HG03565 (cell line): ENCODE measurements at regions not wholly inside any gene's neighbourhood (a gene's known extent, or its start where the extent isn't known, plus 50 kb on each side); places are given as distances from the start of the nearest gene placed in this dataset.
"Not testable (repeated sequence)": the region's sequence is repeated elsewhere in the genome, so short reads cannot be mapped to it uniquely, and the experiment has no call there.

Experiments
- ATAC-seq: cut with Tn5 transposase; IDR thresholded peaks from one replicate; pipeline ENCODE4 v1.9.1; 2021; ENCODE audit warnings: mild to moderate bottlenecking, moderate library complexity; ENCODE audit not compliant: unreplicated experiment

DNA sequence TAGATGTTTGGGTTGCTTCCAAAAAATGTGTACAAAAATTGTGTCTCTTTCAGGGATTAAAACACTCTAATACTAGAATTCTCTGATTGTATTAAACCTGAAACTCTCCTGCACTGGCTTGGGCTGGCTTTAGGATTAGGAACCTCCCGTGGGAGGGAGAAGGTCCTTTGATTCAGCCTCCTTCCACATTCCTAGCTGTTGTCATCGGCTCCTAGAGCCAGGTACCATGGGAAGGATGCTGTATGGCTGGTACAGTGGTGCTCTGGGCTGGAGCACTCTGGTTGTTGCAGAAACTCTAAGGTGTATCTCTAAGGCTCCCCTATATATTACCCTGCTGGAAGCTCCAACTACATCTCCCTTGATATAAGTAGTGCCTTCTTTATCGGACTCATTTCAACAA, 245.2 kb upstream of the FOXK1 start:
- no peak for ATAC-seq

DNA sequence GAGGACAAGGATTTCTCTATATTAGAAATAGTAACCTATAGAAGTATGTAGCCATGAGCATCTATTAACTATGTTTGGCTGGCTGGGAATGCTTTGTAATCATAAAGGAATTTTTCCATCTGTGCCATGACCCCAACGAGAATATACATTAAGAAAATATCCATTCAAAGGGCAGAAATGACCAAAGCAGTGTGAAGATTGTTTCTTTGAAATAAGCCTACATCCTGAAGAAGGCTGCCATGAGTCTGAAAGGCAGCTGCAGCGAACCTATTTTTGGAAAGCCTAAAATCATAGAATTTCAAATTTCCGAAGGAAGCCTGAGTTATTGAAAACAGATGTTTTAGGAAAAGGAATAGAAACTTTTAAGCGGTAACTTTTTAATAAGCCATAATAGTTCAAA, 244.2 kb upstream of the FOXK1 start:
- ATAC-seq = no peak

DNA sequence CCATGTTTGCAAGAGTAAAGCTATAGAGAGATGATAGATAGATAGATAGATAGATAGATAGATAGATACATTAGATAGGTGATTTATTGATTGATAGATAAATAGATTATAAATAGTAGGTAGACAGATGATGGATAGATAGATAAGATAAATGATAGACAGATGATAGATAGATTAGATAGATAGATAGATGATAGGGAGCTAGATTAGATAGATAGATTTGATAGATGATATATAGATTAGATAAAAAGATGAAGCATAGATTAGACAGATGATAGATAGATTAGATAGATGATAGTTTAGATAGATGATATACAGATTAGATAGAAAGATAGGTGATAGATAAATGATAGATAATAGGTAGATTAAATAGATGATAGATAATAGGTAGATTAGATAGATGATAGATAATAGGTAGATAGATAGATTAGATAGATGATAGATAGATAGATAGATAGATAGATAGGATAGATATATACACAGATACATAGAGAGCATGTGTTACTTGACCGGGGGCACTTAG, 243.3 kb upstream of the FOXK1 start:
- no peak for ATAC-seq

DNA sequence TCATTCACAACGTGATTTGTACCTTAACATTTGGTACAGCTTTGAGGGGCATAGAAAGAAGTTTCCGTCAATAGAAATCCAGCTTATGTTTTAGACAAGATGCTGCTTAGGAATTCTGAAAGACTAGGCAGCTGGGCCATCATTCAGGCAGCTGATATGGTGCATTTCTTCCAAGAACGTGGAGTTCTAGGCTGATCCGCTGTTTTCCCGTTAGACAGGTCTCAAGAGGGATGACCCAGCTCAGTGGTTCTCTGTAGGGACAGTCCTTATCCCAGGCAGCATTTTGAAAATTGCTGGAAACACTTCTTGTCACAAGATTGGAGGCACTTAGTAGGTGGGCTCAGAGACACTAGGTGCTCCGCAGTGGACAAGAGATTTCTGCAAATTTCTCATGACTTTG, 242.7 kb upstream of the FOXK1 start:
- ATAC-seq = no peak

DNA sequence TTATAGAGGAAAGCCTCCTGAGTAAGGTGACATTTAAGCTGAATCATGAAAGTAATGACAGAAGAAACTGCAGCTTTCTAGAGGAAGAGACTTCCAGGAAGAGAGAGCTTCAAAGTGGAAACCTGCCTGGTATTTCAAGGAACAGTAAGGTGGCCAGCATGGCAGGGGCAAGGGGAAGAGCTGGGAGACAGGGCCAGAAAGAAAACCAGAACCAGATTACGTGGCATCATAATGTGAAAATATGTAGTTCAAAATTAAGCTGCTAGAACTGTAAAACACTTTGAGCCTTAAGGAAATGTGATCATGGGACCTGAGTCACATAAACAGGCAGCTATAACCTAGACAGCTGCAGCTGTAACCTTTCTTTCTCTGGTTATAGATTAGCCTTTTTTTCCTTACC, 238.0 kb upstream of the FOXK1 start:
- no peak for ATAC-seq

DNA sequence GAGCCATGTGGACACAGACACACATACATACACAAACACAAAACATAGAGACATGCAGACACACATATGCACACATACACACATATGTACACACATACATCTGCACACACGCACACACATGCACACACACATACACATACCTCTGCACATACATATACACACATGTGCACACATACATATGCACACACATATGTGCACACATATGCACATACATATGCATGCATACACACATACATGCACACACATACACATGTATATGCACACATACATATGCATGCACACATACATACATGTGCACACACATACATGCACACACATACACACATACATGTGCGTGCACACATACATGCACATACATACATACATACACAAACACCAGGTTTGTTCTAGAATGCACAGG, 236.3 kb upstream of the FOXK1 start:
- no peak for ATAC-seq

DNA sequence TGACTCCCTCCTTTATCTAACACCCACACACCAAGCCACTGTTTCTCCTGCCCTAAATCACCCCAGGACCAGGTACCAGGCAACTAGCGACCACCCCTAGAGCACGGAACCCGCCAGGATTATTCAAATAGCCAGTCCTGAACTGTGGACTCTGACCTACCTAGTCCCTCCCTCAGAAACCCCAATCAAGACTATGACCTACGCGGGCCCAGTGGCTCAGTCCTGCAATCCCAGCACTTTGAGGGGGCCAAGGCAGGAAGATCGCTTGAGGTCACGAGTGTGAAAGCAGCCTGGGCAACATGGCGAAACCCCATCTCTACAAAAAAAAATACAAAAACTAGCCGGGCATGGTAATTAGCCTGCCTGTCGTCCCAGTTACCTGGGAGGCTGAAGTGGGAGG, 232.8 kb upstream of the FOXK1 start:
- ATAC-seq = no peak

DNA sequence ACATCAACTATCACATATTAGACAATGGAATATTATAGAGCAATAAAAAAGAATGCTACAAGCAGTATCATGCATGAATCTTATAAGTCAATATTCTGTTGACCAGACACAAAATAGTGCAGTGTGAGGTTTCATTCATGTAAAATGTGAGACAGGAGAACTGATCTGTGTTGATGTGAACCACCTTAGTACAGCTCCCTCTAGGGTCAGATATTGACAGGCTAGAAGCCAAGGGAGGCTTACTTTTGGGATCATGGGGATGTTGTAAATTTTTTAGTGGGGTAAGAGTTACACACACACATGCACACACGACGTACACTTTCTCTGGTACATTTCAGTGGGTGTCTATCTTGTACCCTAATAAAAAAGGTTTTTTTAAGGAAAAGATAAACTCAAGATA, 231.6 kb upstream of the FOXK1 start:
- ATAC-seq = no peak

DNA sequence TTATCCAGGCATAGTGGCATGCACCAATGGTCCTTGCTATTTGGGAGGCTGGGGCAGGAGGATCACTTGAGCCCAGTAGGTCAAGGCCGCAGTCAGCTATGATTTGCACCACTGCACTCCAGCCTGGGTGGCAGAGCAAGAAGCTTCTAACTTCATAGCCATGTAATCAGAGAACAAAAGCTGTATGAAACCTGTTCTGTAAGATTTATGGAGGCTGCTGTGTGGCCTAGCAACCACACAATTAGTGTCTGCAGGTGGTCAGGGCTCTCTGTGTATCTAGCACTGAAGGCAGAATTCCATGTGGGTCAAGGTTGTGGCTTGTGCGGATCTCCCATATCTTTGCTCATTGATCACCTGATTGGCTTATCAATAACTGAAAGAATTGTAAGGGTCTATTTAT, 221.5 kb upstream of the FOXK1 start:
- ATAC-seq = no peak

DNA sequence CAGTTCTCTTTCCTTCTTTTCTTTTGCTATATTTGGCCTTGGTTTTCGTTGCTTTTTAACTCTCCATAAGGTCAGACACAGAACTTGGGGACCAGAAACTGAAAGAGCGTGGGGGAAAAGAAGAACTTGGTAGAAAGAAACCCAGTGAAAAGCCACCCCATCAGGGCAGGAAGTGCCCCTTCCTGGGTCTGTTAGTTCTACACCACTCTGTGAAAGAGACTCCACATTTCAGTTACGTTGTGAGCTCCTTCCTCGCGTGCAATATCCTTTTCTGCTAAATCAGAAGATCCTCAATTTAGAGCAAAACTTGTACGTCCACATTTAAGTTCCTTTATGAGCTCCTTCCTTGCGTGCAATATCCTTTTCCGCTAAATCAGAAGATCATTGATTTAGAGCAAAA, 220.6 kb upstream of the FOXK1 start:
- no peak for ATAC-seq

DNA sequence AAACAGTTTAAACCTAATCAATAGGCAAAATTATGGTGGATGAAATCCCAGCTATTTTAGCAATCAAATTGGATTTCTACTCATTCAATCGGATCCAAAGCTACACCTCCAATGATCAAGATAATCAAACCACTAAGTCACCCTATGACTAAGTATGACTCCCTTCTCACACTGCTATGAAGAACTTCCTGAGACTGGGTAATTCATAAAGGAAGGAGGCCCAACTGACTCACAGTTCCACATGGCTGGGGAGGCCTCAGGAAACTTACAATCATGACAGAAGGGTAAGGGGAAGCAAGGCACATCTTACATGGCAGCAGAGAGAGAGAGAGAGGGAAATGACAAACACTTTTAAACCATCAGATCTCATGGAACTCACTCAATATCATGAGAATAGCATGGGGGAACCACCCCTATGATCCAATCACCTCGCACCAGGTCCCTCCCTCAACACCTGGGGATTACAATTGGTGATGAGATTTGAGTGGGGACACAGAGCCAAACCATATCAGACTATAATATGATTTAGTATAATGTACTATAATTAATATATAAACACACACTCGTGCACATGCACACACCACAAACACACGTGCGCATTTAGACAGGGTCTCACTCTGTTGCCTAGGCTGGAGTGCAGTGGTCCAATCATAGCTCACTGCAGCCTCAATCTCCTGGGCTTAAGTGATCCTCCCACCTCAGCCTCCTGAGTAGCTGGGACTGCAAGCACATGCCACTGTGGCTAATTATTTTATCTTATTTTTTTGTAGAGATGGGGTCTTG, 213.6 kb upstream of the FOXK1 start:
- ATAC-seq = no peak

DNA sequence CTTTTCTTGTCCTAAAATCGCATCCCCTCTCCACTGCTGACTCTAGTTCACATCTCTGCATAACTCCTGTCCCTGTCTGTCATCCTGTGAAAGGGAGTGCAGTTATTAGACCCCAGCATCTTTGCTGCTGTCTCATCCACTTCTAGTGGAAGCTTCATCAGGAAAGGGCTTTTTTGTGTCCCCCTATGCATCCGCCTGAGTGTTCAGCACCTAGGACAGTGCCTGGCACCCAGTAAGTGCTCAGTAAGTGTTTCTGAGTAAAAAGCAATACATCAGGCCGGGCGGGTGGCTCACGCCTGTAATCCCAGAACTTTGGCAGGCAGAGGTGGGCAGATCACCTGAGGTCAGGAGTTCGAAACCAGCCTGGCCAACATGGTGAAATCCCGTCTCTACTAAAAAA, 211.8 kb upstream of the FOXK1 start:
- no peak for ATAC-seq

DNA sequence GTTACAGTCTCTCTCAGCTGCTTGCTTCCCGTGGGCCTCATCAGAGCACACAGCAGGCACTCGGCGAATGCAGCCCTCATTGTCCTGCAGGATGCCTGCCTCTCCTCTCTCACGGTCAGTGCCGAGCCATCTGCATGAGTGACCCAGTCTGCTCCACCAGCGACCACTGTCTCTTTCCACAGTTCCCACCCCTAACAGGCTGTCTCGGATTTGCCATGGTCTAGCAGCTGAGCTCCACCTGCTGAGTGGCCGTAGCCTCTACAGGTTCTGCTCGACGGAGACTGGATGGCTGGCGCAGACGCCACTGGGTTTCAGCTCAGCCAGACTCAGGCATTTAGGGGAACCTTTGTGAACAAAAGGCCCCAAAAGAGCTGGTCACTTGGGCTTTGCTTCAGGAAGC, 209.4 kb upstream of the FOXK1 start:
- no peak for ATAC-seq

DNA sequence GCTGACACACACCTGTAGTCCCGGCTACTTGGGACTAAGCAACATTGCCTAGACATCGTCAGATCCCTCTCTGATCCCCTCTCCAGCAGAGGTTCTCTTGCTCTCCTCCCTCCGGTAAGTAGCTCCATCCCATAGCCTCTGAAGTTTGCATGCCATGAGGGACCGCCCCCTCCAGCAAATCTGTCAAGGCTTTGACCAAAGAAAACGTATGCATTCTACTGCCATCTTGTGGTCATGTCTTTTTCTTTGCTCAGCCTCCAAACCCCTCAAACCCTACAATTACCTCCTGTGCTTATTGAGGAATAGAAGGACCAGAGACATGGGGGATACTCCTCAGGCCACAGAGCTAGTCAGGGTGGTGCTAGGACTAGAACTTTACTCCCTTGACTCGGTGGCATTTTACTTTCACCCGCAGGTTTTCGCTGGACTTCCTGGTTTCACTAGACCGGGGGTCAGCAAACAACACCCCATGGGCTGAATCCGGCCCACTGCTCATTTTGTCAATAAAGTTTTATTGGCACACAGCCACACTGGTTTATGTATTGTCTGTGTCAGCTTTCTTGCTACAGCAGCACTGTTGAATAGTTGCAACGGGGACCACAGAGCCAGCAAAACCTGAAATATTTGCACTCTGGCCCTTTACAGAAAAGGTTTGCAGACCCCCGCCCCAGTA, 202.6 kb upstream of the FOXK1 start:
- ATAC-seq = no peak

DNA sequence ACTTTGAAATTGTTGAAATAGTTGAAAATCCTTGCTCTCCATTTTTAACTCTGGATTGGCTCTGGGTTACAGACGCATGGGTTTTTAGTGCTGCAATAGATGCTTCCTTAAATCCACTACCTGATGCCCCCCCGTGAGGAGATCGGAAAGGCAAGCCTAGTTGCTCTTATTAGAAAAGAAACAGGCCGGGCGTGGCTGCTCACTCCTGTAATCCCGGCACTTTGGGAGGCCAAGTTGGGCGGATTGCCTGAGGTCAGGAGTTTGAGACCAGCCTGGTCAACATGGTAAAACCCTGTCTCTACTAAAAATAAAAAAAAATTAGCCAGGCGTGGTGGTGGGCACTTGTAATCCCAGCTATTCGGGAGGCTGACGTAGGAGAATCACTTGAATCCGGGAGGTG, 202.0 kb upstream of the FOXK1 start:
- ATAC-seq = not testable (repeated sequence)

DNA sequence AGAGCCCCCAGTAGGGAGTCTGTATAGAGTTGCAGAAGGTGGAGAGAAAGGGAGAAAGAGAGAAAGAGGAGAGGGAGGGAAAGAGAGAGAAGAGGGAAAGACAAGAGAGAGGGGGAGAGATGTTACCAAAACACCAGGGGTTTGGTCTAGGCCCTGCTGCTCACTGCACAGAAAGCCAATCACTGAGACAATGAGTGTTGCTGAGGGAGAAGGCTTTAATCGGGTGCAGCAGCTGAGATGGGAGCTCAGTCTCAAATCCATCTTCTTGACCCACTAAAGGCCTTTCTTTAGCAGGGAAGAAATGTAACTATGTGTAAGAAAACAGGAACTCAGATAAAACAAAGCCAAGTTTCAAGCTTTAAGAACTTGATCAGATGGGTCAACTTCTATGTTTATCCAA, 198.2 kb upstream of the FOXK1 start:
- ATAC-seq = no peak

DNA sequence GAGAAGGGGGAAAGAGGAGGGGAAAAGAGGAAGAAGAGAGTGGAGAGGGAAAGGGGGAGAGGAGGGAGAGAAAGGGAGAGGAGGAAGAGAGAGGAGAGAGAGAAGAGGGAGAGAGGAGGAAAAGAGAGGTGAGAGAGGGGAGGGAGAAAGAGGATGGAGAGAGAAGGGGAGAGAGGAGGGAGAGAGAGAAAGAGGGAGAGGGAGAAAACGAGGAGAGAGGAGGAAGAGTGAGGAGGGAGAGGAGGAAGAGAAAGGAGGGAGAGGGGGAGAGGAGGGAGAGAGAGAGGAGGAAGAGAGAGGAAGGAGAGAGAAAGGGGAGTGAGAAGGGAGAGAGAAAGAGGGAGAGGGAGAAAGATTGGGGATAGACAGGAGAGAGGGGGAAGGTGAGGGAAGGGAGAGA, 197.6 kb upstream of the FOXK1 start:
- ATAC-seq = no peak

DNA sequence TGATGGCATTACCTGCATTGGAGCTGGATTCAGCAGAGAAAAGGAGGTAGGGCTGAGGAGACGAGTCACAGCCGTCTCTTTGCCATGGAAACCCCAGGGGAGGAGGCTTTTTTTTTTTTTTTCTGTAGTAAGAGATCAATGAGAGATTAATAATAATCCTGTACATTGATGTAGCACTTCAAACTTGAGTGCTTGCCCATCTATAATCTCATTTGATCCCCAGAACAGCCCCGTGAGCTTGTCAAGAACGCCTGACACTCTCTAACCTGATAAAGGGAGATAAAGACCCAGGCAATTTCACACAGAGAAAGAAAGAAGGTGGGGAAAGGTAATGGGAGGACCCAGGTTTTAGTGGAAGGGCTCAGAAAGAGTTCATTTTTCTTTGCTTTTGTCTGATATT, 195.2 kb upstream of the FOXK1 start:
- no peak for ATAC-seq

DNA sequence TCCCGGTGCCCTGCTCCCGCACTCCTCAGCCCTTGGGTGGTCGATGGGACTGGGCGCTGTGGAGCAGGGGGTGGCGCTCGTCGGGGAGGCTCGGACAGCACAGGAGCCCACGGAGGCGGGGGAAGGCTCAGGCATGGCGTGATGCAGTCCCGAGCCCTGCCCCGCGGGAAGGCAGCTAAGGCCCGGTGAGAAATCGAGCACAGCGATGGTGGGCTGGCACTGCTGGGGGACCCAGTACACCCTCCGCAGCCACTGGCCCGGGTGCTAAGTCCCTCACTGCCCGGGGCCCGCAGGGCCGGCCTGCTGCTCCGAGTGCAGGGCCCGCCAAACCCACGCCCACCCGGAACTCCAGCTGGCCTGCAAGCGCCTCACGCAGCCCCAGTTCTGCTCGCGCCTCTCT, 185.2 kb upstream of the FOXK1 start:
- ATAC-seq = not testable (repeated sequence)

DNA sequence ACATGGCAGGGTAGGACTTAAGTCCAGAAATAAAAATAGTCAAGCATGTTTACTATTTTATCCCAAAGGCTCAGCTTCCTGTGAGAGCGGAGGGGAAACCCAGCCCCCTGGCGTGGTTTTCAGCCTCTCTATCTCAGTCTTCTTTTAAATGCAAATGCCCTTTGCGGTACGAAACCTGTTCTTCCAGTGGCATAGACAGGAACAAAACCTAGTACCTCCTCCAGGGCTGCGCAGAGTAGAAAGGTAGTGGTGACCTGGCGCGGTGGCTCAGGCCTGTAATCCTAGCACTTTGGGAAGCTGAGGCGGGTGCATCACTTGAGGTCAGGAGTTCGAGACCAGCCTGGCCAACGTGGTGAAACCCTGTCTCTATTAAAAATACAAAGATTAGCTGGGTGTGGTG, 181.3 kb upstream of the FOXK1 start:
- no peak for ATAC-seq

DNA sequence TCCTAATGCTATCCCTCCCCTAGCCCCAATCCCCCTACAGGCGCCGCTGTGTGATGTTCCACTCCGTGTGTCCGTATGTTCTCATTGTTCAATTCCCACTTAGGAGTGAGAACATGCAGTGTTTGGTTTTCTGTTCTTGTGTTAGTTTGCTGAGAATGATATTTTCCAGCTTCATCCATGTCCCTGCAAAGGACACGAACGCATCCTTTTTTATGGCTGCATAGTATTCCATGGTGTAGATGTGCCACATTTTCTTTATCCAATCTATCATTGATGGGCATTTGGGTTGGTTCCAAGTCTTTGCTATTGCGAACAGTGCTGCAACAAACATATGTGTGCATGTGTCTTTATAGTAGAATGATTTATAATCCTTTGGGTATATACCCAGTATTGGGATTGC, 174.2 kb upstream of the FOXK1 start:
- not testable (repeated sequence) for ATAC-seq

DNA sequence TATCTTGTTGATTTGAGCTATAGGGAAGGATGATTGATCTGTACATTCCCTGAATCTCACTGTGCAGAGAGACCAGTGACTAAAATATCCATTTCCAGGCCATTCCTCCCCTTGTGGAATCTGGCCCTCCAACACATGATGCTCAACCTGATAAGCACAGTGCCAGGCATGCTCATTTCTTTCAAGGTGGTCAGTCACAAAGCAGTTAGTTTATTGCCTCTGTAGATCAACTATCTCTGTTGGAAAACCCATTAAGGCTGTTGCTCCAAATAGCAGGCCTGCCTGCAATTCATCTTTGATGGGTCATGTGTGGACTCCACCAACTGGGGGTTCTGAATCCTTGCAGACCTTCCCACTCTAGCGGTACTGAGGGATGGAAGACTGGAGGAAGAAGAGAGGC, 168.6 kb upstream of the FOXK1 start:
- ATAC-seq = no peak
